ENCODE measurements at regions not wholly inside any gene's neighbourhood (a gene's known extent, or its start where the extent isn't known, plus 50 kb on each side); places are given as distances from the start of the nearest gene placed in this dataset.
"Not testable (repeated sequence)": the region's sequence is repeated elsewhere in the genome, so short reads cannot be mapped to it uniquely, and the experiment has no call there.

GRCh38 chr15:30760633-30761032 lies 134.7 kb downstream of the ARHGAP11B start:
- not testable (repeated sequence) for ATAC-seq

GRCh38 chr15:30761365-30761764 lies 135.4 kb downstream of the ARHGAP11B start:
- ATAC-seq = not testable (repeated sequence)

- ATAC-seq = not testable (repeated sequence)
Observed at GRCh38 chr15:30769390-30770124, 134.2 kb upstream of the FAN1 start.

GRCh38 chr15:30770759-30771158 lies 133.0 kb upstream of the FAN1 start:
- ATAC-seq = no peak

GRCh38 chr15:30783019-30783418 lies 120.7 kb upstream of the FAN1 start:
- ATAC-seq = no peak

- no peak for ATAC-seq
Observed at GRCh38 chr15:30788595-30788994, 115.1 kb upstream of the FAN1 start.

GRCh38 chr15:30791239-30792175 lies 112.2 kb upstream of the FAN1 start:
- no peak for ATAC-seq

GRCh38 chr15:30792843-30793242 lies 110.9 kb upstream of the FAN1 start:
- not testable (repeated sequence) for ATAC-seq

- ATAC-seq = no peak
Observed at GRCh38 chr15:30794388-30794787, 109.3 kb upstream of the FAN1 start.

GRCh38 chr15:30799565-30799964 lies 104.2 kb upstream of the FAN1 start:
- not testable (repeated sequence) for ATAC-seq

GRCh38 chr15:30801140-30801895 lies 102.4 kb upstream of the FAN1 start:
- ATAC-seq = not testable (repeated sequence)

- not testable (repeated sequence) for ATAC-seq
Observed at GRCh38 chr15:30802001-30802400, 101.7 kb upstream of the FAN1 start.

GRCh38 chr15:30803703-30804102 lies 100.0 kb upstream of the FAN1 start:
- not testable (repeated sequence) for ATAC-seq

- no peak for ATAC-seq
Observed at GRCh38 chr15:30816430-30816829, 87.3 kb upstream of the FAN1 start.

- ATAC-seq = peak; percentile 41
Observed at GRCh38 chr15:30823068-30823813, 80.5 kb upstream of the FAN1 start.

- ATAC-seq = no peak
Observed at GRCh38 chr15:30824518-30825195, 79.1 kb upstream of the FAN1 start.

- ATAC-seq = no peak
Observed at GRCh38 chr15:30827625-30828303, 76.0 kb upstream of the FAN1 start.

GRCh38 chr15:30828304-30828639 lies 75.4 kb upstream of the FAN1 start:
- ATAC-seq = peak; percentile 84

GRCh38 chr15:30830961-30831360 lies 72.8 kb upstream of the FAN1 start:
- no peak for ATAC-seq

GRCh38 chr15:30833379-30833778 lies 70.3 kb upstream of the FAN1 start:
- peak; percentile 66 for ATAC-seq

GRCh38 chr15:30841639-30842038 lies 62.1 kb upstream of the FAN1 start:
- ATAC-seq = not testable (repeated sequence)
